ENCODE measurements at regions not wholly inside any gene's neighbourhood (a gene's known extent, or its start where the extent isn't known, plus 50 kb on each side); places are given as distances from the start of the nearest gene placed in this dataset.
"Not testable (repeated sequence)": the region's sequence is repeated elsewhere in the genome, so short reads cannot be mapped to it uniquely, and the experiment has no call there.

DNA sequence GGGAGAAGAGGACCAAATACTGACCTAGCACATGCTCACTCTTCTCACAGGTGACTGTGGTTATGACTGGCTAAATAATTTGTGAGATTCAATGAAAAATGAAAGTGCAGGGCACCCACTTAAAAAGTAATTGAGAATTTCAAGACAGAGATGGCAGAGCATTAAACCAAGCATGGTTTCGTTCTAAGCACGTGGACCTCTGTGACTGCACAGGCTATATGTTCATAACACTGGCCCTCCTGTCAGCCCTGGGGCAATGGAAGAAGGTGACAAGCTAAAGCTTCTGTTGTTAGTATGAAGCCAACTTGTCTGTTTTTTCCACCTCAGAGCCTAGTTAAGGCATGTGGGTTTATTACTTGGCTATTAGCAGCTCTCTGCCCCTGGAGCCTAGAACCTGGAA lies 130.9 kb downstream of the FASLG start:
- TF ChIP-seq EZH2 (IDR thresholded peaks at IDR 0.05; ENCODE audit: borderline replicate concordance, low read length) (no peak), CTCF (IDR thresholded peaks at IDR 0.05; ENCODE audit: low read length) (no peak)
- H3K36me3 ChIP-seq (ENCODE audit: insufficient read depth, low read length) = no peaks in the 10 kb centered on the region
- H3K27ac ChIP-seq (ENCODE audit: low read depth, low read length, poor library complexity, severe bottlenecking) = no peak overlapping the region
- no peaks in the 10 kb centered on the region for H3F3A ChIP-seq (ENCODE audit: insufficient read depth, low read length)
- H4K20me1 ChIP-seq (ENCODE audit: insufficient read depth, low read length) = no peaks in the 10 kb centered on the region
- H3K4me3 ChIP-seq (ENCODE audit: low read depth, low read length, poor library complexity, severe bottlenecking) = no peak overlapping the region
- no peaks in the 10 kb centered on the region for H3K27me3 ChIP-seq (ENCODE audit: insufficient read depth, low read length)
- no peaks in the 10 kb centered on the region for H3K79me2 ChIP-seq (ENCODE audit: insufficient read depth, low read length)
- H3K4me1 ChIP-seq (ENCODE audit: insufficient read depth, low read length, severe bottlenecking) = no peaks in the 10 kb centered on the region
- no peak overlapping the region for H3K9ac ChIP-seq (ENCODE audit: low read length)
- no peak overlapping the region for H2AFZ ChIP-seq (ENCODE audit: low read length)
- H3K9me2 ChIP-seq (ENCODE audit: low read depth, low read length) = no peaks in the 10 kb centered on the region
- H3K4me2 ChIP-seq (ENCODE audit: low read length) = no peak overlapping the region
- no peaks in the 10 kb centered on the region for H3K9me3 ChIP-seq (ENCODE audit: low read length)

DNA sequence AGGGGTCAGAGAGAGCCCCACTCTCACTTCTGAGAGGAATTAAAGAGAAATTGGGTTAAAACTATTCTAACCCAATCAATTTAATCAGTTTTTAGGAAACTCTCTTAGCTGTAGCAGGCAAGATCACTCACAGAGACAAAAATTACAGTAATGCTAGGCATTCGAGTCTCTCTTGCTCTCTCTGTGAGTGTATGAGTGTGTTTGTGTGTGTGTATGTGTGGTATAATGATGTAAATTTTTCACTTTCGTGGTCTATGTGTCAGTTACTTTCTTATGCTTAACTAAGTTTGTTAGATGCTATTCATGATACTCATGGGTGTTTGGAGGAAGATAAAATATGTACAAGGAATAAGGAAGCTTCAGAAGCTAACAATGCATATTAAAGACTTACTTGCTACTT lies 131.3 kb downstream of the FASLG start:
- Histone ChIP-seq H2AFZ (ENCODE audit: low read length) (no peak overlapping the region), H4K20me1 (ENCODE audit: insufficient read depth, low read length) (no peaks in the 10 kb centered on the region), H3K4me1 (ENCODE audit: insufficient read depth, low read length, severe bottlenecking) (no peaks in the 10 kb centered on the region), H3K27me3 (ENCODE audit: insufficient read depth, low read length) (no peaks in the 10 kb centered on the region), H3K36me3 (ENCODE audit: insufficient read depth, low read length) (no peaks in the 10 kb centered on the region), H3F3A (ENCODE audit: insufficient read depth, low read length) (no peaks in the 10 kb centered on the region), H3K9me3 (ENCODE audit: low read length) (no peaks in the 10 kb centered on the region), H3K9me2 (ENCODE audit: low read depth, low read length) (no peaks in the 10 kb centered on the region), H3K9ac (ENCODE audit: low read length) (no peak overlapping the region), H3K4me3 (ENCODE audit: low read depth, low read length, poor library complexity, severe bottlenecking) (no peak overlapping the region), H3K27ac (ENCODE audit: low read depth, low read length, poor library complexity, severe bottlenecking) (no peak overlapping the region), H3K4me2 (ENCODE audit: low read length) (no peak overlapping the region), H3K79me2 (ENCODE audit: insufficient read depth, low read length) (no peaks in the 10 kb centered on the region)
- TF ChIP-seq EZH2 (IDR thresholded peaks at IDR 0.05; ENCODE audit: borderline replicate concordance, low read length) = no peak

DNA sequence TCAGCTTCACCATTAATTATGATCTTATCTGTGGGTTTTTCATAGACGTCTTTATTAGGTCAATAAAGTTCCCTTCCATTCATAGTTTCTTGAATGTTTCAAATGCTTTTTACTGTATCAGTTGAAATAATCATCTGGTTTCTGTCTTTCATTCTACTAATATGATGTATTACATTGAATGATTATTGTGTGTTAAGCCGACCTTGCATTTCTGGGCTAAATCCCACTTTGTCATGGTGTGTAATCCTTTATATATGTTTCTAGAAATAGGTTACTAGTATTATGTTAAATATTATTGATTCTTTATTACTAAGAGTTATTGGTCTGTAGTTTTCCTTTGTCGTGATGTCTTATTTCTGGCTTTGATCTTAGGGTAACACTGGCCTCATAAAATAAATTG lies 134.9 kb downstream of the FASLG start:
- Histone ChIP-seq H3K4me2 (ENCODE audit: low read length) (no peak overlapping the region), H3K27ac (ENCODE audit: low read depth, low read length, poor library complexity, severe bottlenecking) (no peak overlapping the region), H3F3A (ENCODE audit: insufficient read depth, low read length) (no peaks in the 10 kb centered on the region), H3K79me2 (ENCODE audit: insufficient read depth, low read length) (no peaks in the 10 kb centered on the region), H3K9me3 (ENCODE audit: low read length) (peaks cover 7% of the 10 kb centered on the region; the same call in 1 of the 2 replicates), H2AFZ (ENCODE audit: low read length) (no peak overlapping the region), H3K4me3 (ENCODE audit: low read depth, low read length, poor library complexity, severe bottlenecking) (no peak overlapping the region), H3K9ac (ENCODE audit: low read length) (no peak overlapping the region), H3K4me1 (ENCODE audit: insufficient read depth, low read length, severe bottlenecking) (no peaks in the 10 kb centered on the region), H3K36me3 (ENCODE audit: insufficient read depth, low read length) (no peaks in the 10 kb centered on the region), H4K20me1 (ENCODE audit: insufficient read depth, low read length) (no peaks in the 10 kb centered on the region), H3K27me3 (ENCODE audit: insufficient read depth, low read length) (no peaks in the 10 kb centered on the region), H3K9me2 (ENCODE audit: low read depth, low read length) (no peaks in the 10 kb centered on the region)
- no peak for TF ChIP-seq EZH2 (IDR thresholded peaks at IDR 0.05; ENCODE audit: borderline replicate concordance, low read length)

GRCh38 chr1:172795741-172796140 lies 136.8 kb downstream of the FASLG start:
- Histone ChIP-seq H3F3A (ENCODE audit: insufficient read depth, low read length) (no peaks in the 10 kb centered on the region), H3K79me2 (ENCODE audit: insufficient read depth, low read length) (no peaks in the 10 kb centered on the region), H3K4me3 (ENCODE audit: low read depth, low read length, poor library complexity, severe bottlenecking) (no peak overlapping the region), H3K27me3 (ENCODE audit: insufficient read depth, low read length) (no peaks in the 10 kb centered on the region), H3K4me1 (ENCODE audit: insufficient read depth, low read length, severe bottlenecking) (no peaks in the 10 kb centered on the region), H3K9me2 (ENCODE audit: low read depth, low read length) (no peaks in the 10 kb centered on the region), H4K20me1 (ENCODE audit: insufficient read depth, low read length) (no peaks in the 10 kb centered on the region), H2AFZ (ENCODE audit: low read length) (no peak overlapping the region), H3K9ac (ENCODE audit: low read length) (no peak overlapping the region), H3K9me3 (ENCODE audit: low read length) (peaks cover 7% of the 10 kb centered on the region; the same call in 1 of the 2 replicates), H3K4me2 (ENCODE audit: low read length) (no peak overlapping the region), H3K36me3 (ENCODE audit: insufficient read depth, low read length) (no peaks in the 10 kb centered on the region), H3K27ac (ENCODE audit: low read depth, low read length, poor library complexity, severe bottlenecking) (no peak overlapping the region)
- no peak for TF ChIP-seq EZH2 (IDR thresholded peaks at IDR 0.05; ENCODE audit: borderline replicate concordance, low read length)
- TF ChIP-seq CTCF (IDR thresholded peaks at IDR 0.05; ENCODE audit: low read length) = no peak

DNA sequence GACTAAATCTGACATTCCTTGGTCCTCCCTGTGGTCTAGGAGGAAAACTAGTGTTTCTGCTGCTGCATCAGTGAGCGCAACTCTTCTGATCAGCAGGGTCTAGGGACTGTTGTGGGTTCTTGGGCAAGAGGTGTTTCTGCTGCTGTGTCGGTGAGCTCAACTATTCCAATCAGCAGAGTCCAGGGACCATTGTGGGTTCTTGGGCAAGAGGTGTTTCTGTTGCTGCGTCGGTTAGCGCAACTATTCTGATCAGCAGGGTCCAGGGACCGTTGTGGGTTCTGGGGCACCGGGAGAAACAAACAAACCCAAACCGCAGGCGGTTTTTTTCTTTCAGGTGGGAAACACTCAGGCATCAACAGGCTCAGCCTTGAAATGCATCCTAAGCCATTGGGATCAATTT lies 140.9 kb downstream of the FASLG start:
- not testable (repeated sequence) for H3F3A ChIP-seq (ENCODE audit: insufficient read depth, low read length); H2AFZ ChIP-seq (ENCODE audit: low read length); H3K27me3 ChIP-seq (ENCODE audit: insufficient read depth, low read length)

More for the DNA sequence above, 140.9 kb downstream of the FASLG start:
- H3K79me2 ChIP-seq (ENCODE audit: insufficient read depth, low read length); H3K4me1 ChIP-seq (ENCODE audit: insufficient read depth, low read length, severe bottlenecking); H3K9me3 ChIP-seq (ENCODE audit: low read length); H3K36me3 ChIP-seq (ENCODE audit: insufficient read depth, low read length); H3K9ac ChIP-seq (ENCODE audit: low read length); H4K20me1 ChIP-seq (ENCODE audit: insufficient read depth, low read length); H3K27ac ChIP-seq (ENCODE audit: low read depth, low read length, poor library complexity, severe bottlenecking); H3K9me2 ChIP-seq (ENCODE audit: low read depth, low read length); H3K4me2 ChIP-seq (ENCODE audit: low read length); H3K4me3 ChIP-seq (ENCODE audit: low read depth, low read length, poor library complexity, severe bottlenecking): not testable (repeated sequence)
